SH-SY5Y (cell line): ENCODE measurements at regions not wholly inside any gene's neighbourhood (a gene's known extent, or its start where the extent isn't known, plus 50 kb on each side); places are given as distances from the start of the nearest gene placed in this dataset.

Experiments
- GATA2 ChIP-seq: IDR thresholded peaks from 2 replicates; pipeline ENCODE4 v1.6.1; 2011; ENCODE audit warnings: mild to moderate bottlenecking, low read depth, low read length
- GATA3 ChIP-seq: IDR thresholded peaks from 2 replicates; pipeline ENCODE4 v1.6.1; 2011; ENCODE audit warnings: low read depth, mild to moderate bottlenecking, low read length, moderate library complexity

GRCh38 chr5:68793074-68793473 is 300.7 kb upstream of the SLC30A5 start:
- no peak for TF ChIP-seq GATA3
- no peak for TF ChIP-seq GATA2
